ENCODE measurements at regions not wholly inside any gene's neighbourhood (a gene's known extent, or its start where the extent isn't known, plus 50 kb on each side); places are given as distances from the start of the nearest gene placed in this dataset.

GRCh38 chr5:4837489-4838058 lies 302.6 kb upstream of the ADAMTS16 start:
- no peak for DNase-seq (ENCODE audit: low read depth, low spot score)
- no peak for TF ChIP-seq CTCF (IDR thresholded peaks at IDR 0.05; ENCODE audit: low read depth, low read length)
- no peak overlapping the region for H3K4me3 ChIP-seq (ENCODE audit: low read depth, low read length)
- in situ Hi-C loops (cut with HindIII; ENCODE audit: low sequenced_read_pairs): no loop called here

- H3K4me3 ChIP-seq (ENCODE audit: low read depth, low read length): no peak overlapping the region
- in situ Hi-C loops (cut with HindIII; ENCODE audit: low sequenced_read_pairs): no loop called here
- no peak for TF ChIP-seq CTCF (IDR thresholded peaks at IDR 0.05; ENCODE audit: low read depth, low read length)
- no peak for DNase-seq (ENCODE audit: low read depth, low spot score)
Observed at GRCh38 chr5:4845221-4845620, 294.9 kb upstream of the ADAMTS16 start.

GRCh38 chr5:4847766-4848165 lies 292.4 kb upstream of the ADAMTS16 start:
- no peak for TF ChIP-seq CTCF (IDR thresholded peaks at IDR 0.05; ENCODE audit: low read depth, low read length)
- in situ Hi-C loops (cut with HindIII; ENCODE audit: low sequenced_read_pairs): no loop called here
- H3K4me3 ChIP-seq (ENCODE audit: low read depth, low read length): no peak overlapping the region
- no peak for DNase-seq (ENCODE audit: low read depth, low spot score)

- DNase-seq (ENCODE audit: low read depth, low spot score): no peak
- in situ Hi-C loops (cut with HindIII; ENCODE audit: low sequenced_read_pairs): no loop called here
- H3K4me3 ChIP-seq (ENCODE audit: low read depth, low read length): no peak overlapping the region
- TF ChIP-seq CTCF (IDR thresholded peaks at IDR 0.05; ENCODE audit: low read depth, low read length): no peak
Observed at GRCh38 chr5:4855036-4855435, 285.1 kb upstream of the ADAMTS16 start.

- DNase-seq (ENCODE audit: low read depth, low spot score): no peak
- in situ Hi-C loops (cut with HindIII; ENCODE audit: low sequenced_read_pairs): no loop called here
- H3K4me3 ChIP-seq (ENCODE audit: low read depth, low read length): no peak overlapping the region
- TF ChIP-seq CTCF (IDR thresholded peaks at IDR 0.05; ENCODE audit: low read depth, low read length): no peak
Observed at GRCh38 chr5:4855880-4856279, 284.2 kb upstream of the ADAMTS16 start.

GRCh38 chr5:4857761-4858160 lies 282.4 kb upstream of the ADAMTS16 start:
- H3K4me3 ChIP-seq (ENCODE audit: low read depth, low read length): no peak overlapping the region
- DNase-seq (ENCODE audit: low read depth, low spot score): no peak
- no peak for TF ChIP-seq CTCF (IDR thresholded peaks at IDR 0.05; ENCODE audit: low read depth, low read length)
- in situ Hi-C loops (cut with HindIII; ENCODE audit: low sequenced_read_pairs): no loop called here

All from astrocyte of the spinal cord (primary cell).